ENCODE measurements at regions not wholly inside any gene's neighbourhood (a gene's known extent, or its start where the extent isn't known, plus 50 kb on each side); places are given as distances from the start of the nearest gene placed in this dataset.
A peak's percentile ranks its signal among the peaks of the same experiment; 100 is the strongest.

- WGBS, 2 experiments (ENCODE audit: insufficient coverage in 1 of 2, insufficient read length in 1 of 2), result 64 to 82% methylated on average over 9 to 14 of the region's 14 CpGs
- Mint-ChIP-seq H3K36me3 (ENCODE audit: low read depth) (no peaks in the 10 kb centered on the region), H3K9me3 (no peaks in the 10 kb centered on the region), H3K27ac (no peak overlapping the region), H3K27me3 (ENCODE audit: insufficient read depth) (no peaks in the 10 kb centered on the region), H3K4me3 (no peak overlapping the region), H3K4me1 (peaks cover 17% of the 10 kb centered on the region)
- Histone ChIP-seq H3K9me3 (ENCODE audit: control insufficient read depth, low read length) (no peaks in the 10 kb centered on the region), H3K4me3 (ENCODE audit: low read length) (no peak overlapping the region), H3K27me3 (ENCODE audit: control insufficient read depth, insufficient read depth, low read length, poor library complexity, severe bottlenecking) (no peaks in the 10 kb centered on the region), H3K9ac (ENCODE audit: extremely low read depth, low read length, poor library complexity, severe bottlenecking) (no peak overlapping the region), H3K4me1 (ENCODE audit: control insufficient read depth, insufficient read depth, low read length) (peaks cover 11% of the 10 kb centered on the region), H3K36me3 (ENCODE audit: control insufficient read depth, insufficient read depth, low read length) (no peaks in the 10 kb centered on the region), H3K27ac (ENCODE audit: low read depth, low read length) (peak overlapping the region; percentile 58)
- TF ChIP-seq CTCF (conservative IDR thresholded peaks at IDR 0.05), result no peak
- DNase-seq, result no peak
Observed at GRCh38 chr20:57804470-57805250, 94.8 kb upstream of the PMEPA1 start.

- Histone ChIP-seq H3K4me3 (ENCODE audit: low read length) (no peak overlapping the region), H3K9me3 (ENCODE audit: control insufficient read depth, low read length) (no peaks in the 10 kb centered on the region), H3K27ac (ENCODE audit: low read depth, low read length) (peak overlapping the region; percentile 70), H3K9ac (ENCODE audit: extremely low read depth, low read length, poor library complexity, severe bottlenecking) (no peak overlapping the region), H3K4me1 (ENCODE audit: control insufficient read depth, insufficient read depth, low read length) (peaks cover 11% of the 10 kb centered on the region), H3K36me3 (ENCODE audit: control insufficient read depth, insufficient read depth, low read length) (no peaks in the 10 kb centered on the region), H3K27me3 (ENCODE audit: control insufficient read depth, insufficient read depth, low read length, poor library complexity, severe bottlenecking) (no peaks in the 10 kb centered on the region)
- 90 to 91% methylated on average over 4 to 10 of the region's 10 CpGs for WGBS, 2 experiments (ENCODE audit: insufficient coverage in 1 of 2, insufficient read length in 1 of 2)
- peak; percentile 53 for DNase-seq
- Mint-ChIP-seq H3K36me3 (ENCODE audit: low read depth) (no peaks in the 10 kb centered on the region), H3K4me3 (no peak overlapping the region), H3K4me1 (peaks cover 12% of the 10 kb centered on the region), H3K9me3 (no peaks in the 10 kb centered on the region), H3K27me3 (ENCODE audit: insufficient read depth) (no peaks in the 10 kb centered on the region), H3K27ac (no peak overlapping the region)
- no peak for TF ChIP-seq CTCF (conservative IDR thresholded peaks at IDR 0.05)
Observed at GRCh38 chr20:57803508-57804005, 93.7 kb upstream of the PMEPA1 start.

GRCh38 chr20:57802765-57803507 is 93.1 kb upstream of the PMEPA1 start:
- Histone ChIP-seq H3K9ac (ENCODE audit: extremely low read depth, low read length, poor library complexity, severe bottlenecking) (no peak overlapping the region), H3K9me3 (ENCODE audit: control insufficient read depth, low read length) (no peaks in the 10 kb centered on the region), H3K4me1 (ENCODE audit: control insufficient read depth, insufficient read depth, low read length) (peaks cover 11% of the 10 kb centered on the region), H3K27ac (ENCODE audit: low read depth, low read length) (no peak overlapping the region), H3K4me3 (ENCODE audit: low read length) (no peak overlapping the region), H3K36me3 (ENCODE audit: control insufficient read depth, insufficient read depth, low read length) (no peaks in the 10 kb centered on the region), H3K27me3 (ENCODE audit: control insufficient read depth, insufficient read depth, low read length, poor library complexity, severe bottlenecking) (no peaks in the 10 kb centered on the region)
- DNase-seq, result no peak
- no peaks in the 10 kb centered on the region for H3K27me3 Mint-ChIP-seq (ENCODE audit: insufficient read depth)
- no peaks in the 10 kb centered on the region for H3K36me3 Mint-ChIP-seq (ENCODE audit: low read depth)
- TF ChIP-seq CTCF (conservative IDR thresholded peaks at IDR 0.05), result no peak
- WGBS, 2 experiments (ENCODE audit: insufficient coverage in 1 of 2, insufficient read length in 1 of 2), result 80 to 85% methylated on average over 1 to 12 of the region's 12 CpGs
- no peak overlapping the region for H3K27ac Mint-ChIP-seq
- H3K9me3 Mint-ChIP-seq, result no peaks in the 10 kb centered on the region
- H3K4me3 Mint-ChIP-seq, result no peak overlapping the region
- H3K4me1 Mint-ChIP-seq, result peaks cover 11% of the 10 kb centered on the region

Measured in endodermal cell (in vitro differentiated cells).